Activated T-cell treated with anti-CD3 and anti-CD28 coated beads, Interleukin-2, amount 50 U/mL, for 1 hour (primary cell): ENCODE measurements at regions not wholly inside any gene's neighbourhood (a gene's known extent, or its start where the extent isn't known, plus 50 kb on each side); places are given as distances from the start of the nearest gene placed in this dataset.
"Not testable (repeated sequence)": the region's sequence is repeated elsewhere in the genome, so short reads cannot be mapped to it uniquely, and the experiment has no call there.

ENCODE experiments used
- DNase-seq: peaks from one replicate; pipeline ENCODE4 v3.0.0-alpha.2; 2020

DNA sequence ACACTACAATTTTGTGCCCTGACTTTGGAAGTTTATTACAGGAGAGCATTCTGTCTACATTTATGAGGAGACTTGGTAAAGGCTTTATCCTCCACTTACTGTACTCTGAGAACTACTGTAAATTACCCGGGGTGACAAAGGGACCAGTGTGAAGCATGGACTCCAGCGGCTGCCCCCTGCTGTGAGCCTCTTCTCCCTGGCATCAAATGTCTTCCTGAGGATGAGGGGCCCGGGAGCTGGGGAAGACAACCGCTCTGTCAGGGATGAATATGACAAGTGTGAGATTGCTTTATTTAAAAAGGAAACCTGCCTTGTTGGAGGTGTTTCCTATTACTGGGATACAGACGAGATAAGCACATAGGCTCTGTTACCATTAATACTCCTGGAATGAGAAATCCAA is 714.8 kb downstream of the CCSER2 start:
- no peak for DNase-seq

DNA sequence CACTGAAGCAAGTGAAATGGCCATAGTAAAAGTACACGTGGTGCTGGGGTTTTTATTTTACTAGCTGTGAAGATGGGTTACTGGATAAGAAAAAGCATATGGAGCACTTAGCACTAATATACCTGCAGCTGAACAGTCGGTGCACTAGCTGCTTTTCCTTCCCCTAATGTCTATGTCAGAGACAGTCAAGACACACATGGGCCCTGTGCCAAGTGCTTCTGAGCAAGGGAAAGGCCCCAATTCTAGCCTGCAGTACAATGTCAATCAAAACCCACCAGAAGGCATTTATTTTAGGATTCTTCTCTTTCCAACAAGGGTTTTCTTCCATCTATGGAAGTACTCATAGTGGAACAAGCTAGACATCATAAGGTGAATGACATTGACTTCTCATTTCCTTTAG is 716.7 kb downstream of the CCSER2 start:
- DNase-seq: no peak

- DNase-seq: no peak
Measured at GRCh38 chr10:85047170-85047834, 718.9 kb downstream of the CCSER2 start.

GRCh38 chr10:85047979-85048378 is 719.6 kb downstream of the CCSER2 start:
- DNase-seq: no peak

DNA sequence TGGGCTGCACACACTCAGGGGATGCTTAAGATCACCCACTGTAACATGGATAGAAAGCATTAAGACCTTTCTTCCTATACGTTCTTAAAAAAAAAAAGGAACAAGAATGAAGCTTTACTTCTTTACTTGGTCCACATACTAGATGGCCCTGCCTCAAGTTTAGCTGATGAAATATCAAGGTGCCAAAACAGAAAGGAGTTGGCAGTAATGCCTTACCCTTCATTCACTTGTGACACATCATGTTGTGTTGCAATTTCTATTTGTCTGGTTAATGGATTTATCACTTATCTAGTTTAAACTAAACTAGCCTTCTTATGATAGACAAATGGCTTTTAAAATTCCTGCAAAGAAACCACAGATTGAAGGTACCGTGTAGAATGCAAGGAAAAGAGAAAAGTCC is 720.3 kb downstream of the CCSER2 start:
- no peak for DNase-seq

- no peak for DNase-seq
Measured at GRCh38 chr10:85060944-85061343, 732.6 kb downstream of the CCSER2 start.

- no peak for DNase-seq
Measured at GRCh38 chr10:85061401-85061800, 733.0 kb downstream of the CCSER2 start.

DNA sequence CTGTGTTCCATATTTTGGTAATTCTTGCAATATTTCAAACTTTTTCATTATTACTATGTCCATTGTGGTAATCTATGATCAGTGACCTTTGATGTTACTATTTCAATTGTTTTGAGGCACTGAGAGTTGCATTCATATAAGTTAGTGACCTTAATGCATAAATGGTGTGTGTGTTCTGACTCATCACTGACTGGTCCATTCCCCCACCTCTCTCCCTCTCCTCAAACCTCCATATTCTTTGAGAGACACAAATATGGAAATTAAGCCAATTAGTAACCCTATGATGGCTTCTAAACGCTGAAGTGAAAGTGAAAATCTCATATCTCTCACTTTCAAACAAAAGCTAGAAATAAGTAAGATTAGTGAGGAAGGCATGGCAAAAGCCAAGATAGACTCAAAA is 739.6 kb downstream of the CCSER2 start:
- DNase-seq: no peak

DNA sequence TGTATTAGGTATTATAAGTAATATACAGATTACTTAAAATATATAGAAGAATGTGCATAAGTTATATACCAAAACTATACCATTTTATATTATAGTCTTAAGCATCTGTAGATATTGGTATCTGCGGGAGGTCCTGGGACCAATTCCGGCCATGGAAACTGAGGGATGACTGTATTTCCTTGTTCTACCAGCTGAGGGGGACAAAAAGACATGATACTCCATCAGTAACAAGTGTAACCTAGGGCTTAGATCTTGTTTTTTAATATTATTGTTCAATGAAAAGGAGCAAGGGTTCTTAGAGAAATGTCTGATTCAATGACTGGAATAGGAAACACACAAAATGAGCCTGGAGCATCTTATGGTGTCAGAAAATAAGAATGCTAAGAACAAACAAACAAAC is 752.5 kb downstream of the CCSER2 start:
- DNase-seq: no peak

GRCh38 chr10:85098835-85099521 is 770.6 kb downstream of the CCSER2 start:
- no peak for DNase-seq

DNA sequence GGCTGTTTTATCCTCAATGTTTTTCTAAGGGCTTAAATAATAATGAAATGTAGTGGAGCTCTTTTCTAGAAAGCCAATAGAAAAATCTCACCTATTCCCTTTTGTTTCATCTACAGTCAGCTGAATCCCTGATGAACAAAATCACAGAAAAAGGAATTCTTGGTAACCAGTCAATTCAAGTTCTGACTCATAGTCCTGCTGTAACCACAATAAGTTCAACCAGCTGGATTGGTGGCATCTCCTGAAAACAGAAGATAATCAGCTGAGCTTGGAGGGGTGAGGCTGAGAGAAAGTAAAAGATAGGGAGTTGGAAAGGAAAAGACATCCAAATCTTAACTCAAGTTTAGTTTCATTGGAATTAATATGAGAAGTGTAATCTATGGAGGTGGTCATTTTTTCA is 772.1 kb downstream of the CCSER2 start:
- no peak for DNase-seq

DNA sequence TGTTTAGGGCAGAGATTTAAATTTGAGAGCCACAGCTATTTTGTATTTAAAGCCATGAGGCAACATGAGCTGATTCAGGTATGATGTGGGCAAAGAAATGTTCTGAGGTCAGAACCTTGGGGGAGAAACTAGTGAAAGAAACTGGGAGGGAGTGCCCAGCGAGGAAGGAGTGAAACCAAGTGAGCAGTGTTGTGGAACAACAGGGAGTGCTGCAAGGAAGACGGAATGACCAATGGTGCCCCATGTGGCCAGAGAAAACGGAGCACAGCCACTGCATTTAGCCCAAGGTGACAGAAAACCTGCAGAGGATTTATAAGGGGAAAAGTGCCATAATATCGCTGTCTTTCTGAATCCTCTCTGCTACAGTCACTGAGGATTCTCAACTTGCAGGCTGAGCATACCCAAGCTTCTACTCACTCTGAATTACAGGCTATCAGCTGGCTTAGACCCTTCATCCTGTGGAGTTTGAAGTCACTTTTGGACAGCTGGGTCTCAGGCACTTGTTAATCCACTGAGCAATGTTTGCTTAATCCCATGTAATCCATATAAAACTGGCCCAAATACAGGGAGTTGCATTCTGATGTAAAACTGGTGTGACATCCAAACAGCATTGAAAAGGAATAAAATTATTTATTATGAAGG is 777.3 kb downstream of the CCSER2 start:
- DNase-seq: no peak

GRCh38 chr10:85111271-85111670 is 782.9 kb downstream of the CCSER2 start:
- DNase-seq: no peak

- no peak for DNase-seq
Measured at GRCh38 chr10:85124603-85125051, 796.2 kb downstream of the CCSER2 start.

GRCh38 chr10:85137253-85137652 is 808.9 kb downstream of the CCSER2 start:
- DNase-seq: no peak

GRCh38 chr10:85138046-85138445 is 809.7 kb downstream of the CCSER2 start:
- DNase-seq: no peak

- DNase-seq: no peak
Measured at GRCh38 chr10:85139124-85139523, 810.7 kb downstream of the CCSER2 start.

- DNase-seq: not testable (repeated sequence)
Measured at GRCh38 chr10:85141520-85141919, 813.1 kb downstream of the CCSER2 start.

GRCh38 chr10:85145966-85146365 is 817.6 kb downstream of the CCSER2 start:
- no peak for DNase-seq

DNA sequence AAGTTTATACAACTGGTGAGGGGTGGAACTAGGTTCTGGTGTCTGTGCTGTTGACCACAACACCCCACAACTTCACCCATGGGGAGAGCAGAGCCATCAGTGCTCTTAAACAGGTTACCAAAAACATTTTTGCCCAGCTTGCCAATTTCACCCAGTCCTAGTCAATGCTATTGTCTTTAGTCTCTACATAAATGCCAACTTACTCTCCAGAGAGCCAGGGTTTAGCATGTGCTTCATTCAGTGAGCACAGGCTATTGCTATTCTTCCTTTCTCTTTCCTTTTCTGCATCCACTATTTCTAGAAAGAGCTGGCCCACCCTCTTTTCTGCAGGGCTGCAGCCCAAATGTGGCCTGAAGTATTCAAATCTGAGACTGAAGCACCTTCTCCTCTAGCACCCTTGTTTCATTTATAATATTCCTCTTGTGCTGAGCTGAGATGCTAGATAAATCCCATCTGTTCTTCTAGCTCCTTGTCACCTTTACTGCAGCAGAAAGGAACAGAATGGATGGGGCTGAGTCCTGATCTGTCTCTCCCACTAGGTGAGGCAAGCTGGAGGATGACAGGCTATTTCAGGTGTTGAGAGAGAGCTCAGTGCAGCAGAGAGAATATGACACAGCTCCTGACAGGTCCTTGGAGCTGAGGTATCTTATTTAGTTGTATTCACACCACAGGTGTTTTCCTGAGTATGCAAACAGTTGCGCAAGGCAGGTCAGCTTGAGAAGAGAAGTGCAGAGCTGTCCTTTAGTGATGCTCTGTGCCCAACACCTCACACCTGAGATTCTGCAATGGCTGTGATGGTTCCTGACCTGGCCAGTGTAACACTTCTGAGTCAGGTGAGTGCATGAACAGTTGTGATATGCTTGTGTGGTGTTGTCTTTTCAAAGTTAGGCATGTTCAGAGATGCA is 819.2 kb downstream of the CCSER2 start:
- DNase-seq: no peak

GRCh38 chr10:85148693-85149640 is 820.6 kb downstream of the CCSER2 start:
- DNase-seq: no peak

GRCh38 chr10:85149766-85150165 is 821.4 kb downstream of the CCSER2 start:
- DNase-seq: no peak
